ENCODE measurements at regions not wholly inside any gene's neighbourhood (a gene's known extent, or its start where the extent isn't known, plus 50 kb on each side); places are given as distances from the start of the nearest gene placed in this dataset.

- TF ChIP-seq, protein P1, sequence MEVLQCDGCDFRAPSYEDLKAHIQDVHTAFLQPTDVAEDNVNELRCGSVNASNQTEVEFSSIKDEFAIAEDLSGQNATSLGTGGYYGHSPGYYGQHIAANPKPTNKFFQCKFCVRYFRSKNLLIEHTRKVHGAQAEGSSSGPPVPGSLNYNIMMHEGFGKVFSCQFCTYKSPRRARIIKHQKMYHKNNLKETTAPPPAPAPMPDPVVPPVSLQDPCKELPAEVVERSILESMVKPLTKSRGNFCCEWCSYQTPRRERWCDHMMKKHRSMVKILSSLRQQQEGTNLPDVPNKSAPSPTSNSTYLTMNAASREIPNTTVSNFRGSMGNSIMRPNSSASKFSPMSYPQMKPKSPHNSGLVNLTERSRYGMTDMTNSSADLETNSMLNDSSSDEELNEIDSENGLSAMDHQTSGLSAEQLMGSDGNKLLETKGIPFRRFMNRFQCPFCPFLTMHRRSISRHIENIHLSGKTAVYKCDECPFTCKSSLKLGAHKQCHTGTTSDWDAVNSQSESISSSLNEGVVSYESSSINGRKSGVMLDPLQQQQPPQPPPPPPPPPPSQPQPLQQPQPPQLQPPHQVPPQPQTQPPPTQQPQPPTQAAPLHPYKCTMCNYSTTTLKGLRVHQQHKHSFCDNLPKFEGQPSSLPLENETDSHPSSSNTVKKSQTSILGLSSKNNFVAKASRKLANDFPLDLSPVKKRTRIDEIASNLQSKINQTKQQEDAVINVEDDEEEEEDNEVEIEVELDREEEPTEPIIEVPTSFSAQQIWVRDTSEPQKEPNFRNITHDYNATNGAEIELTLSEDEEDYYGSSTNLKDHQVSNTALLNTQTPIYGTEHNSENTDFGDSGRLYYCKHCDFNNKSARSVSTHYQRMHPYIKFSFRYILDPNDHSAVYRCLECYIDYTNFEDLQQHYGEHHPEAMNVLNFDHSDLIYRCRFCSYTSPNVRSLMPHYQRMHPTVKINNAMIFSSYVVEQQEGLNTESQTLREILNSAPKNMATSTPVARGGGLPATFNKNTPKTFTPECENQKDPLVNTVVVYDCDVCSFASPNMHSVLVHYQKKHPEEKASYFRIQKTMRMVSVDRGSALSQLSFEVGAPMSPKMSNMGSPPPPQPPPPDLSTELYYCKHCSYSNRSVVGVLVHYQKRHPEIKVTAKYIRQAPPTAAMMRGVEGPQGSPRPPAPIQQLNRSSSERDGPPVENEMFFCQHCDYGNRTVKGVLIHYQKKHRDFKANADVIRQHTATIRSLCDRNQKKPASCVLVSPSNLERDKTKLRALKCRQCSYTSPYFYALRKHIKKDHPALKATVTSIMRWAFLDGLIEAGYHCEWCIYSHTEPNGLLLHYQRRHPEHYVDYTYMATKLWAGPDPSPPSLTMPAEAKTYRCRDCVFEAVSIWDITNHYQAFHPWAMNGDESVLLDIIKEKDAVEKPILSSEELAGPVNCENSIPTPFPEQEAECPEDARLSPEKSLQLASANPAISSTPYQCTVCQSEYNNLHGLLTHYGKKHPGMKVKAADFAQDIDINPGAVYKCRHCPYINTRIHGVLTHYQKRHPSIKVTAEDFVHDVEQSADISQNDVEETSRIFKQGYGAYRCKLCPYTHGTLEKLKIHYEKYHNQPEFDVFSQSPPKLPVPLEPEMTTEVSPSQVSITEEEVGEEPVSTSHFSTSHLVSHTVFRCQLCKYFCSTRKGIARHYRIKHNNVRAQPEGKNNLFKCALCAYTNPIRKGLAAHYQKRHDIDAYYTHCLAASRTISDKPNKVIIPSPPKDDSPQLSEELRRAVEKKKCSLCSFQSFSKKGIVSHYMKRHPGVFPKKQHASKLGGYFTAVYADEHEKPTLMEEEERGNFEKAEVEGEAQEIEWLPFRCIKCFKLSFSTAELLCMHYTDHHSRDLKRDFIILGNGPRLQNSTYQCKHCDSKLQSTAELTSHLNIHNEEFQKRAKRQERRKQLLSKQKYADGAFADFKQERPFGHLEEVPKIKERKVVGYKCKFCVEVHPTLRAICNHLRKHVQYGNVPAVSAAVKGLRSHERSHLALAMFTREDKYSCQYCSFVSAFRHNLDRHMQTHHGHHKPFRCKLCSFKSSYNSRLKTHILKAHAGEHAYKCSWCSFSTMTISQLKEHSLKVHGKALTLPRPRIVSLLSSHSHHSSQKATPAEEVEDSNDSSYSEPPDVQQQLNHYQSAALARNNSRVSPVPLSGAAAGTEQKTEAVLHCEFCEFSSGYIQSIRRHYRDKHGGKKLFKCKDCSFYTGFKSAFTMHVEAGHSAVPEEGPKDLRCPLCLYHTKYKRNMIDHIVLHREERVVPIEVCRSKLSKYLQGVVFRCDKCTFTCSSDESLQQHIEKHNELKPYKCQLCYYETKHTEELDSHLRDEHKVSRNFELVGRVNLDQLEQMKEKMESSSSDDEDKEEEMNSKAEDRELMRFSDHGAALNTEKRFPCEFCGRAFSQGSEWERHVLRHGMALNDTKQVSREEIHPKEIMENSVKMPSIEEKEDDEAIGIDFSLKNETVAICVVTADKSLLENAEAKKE (CRISPR knock-in tag; IDR thresholded peaks at IDR 0.05) = no peak
These were observed 168.7 kb upstream of the RSPO3 start (continued) for GRCh38 chr6:126949786-126950185.

DNA sequence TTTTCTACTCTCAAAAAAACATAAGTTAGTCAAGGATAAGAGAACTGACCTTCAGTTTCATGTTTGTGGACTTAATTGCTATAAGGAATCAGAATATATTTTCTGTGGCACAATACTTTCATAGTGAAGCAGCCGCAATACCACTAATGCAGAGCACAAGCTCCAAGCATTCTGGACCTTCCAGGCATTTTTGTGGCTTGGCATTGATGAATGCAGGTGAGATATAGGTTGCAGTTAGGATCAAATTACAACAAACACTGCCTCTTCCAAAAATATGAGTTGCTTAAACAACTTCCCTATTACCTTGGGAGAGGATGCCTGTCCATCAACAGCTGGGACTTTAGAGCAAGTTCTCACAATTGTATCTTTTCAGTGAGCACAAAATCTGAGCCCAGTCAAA, 162.8 kb upstream of the RSPO3 start:
- TF ChIP-seq, protein P2, sequence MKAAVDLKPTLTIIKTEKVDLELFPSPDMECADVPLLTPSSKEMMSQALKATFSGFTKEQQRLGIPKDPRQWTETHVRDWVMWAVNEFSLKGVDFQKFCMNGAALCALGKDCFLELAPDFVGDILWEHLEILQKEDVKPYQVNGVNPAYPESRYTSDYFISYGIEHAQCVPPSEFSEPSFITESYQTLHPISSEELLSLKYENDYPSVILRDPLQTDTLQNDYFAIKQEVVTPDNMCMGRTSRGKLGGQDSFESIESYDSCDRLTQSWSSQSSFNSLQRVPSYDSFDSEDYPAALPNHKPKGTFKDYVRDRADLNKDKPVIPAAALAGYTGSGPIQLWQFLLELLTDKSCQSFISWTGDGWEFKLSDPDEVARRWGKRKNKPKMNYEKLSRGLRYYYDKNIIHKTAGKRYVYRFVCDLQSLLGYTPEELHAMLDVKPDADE (IDR thresholded peaks at IDR 0.05) = no peak
- TF ChIP-seq EZH2 (IDR thresholded peaks at IDR 0.05; ENCODE audit: low read depth, unreplicated experiment) = no peak
- TF ChIP-seq, protein P1 (CRISPR knock-in tag; IDR thresholded peaks at IDR 0.05) = no peak
- Mint-ChIP-seq H3K27me3 (ENCODE audit: insufficient read depth, low read depth, poor library complexity) (no peaks in the 10 kb centered on the region), H3K36me3 (ENCODE audit: low read depth) (no peaks in the 10 kb centered on the region), H3K9me3 (no peaks in the 10 kb centered on the region), H3K4me1 (no peaks in the 10 kb centered on the region), H3K27ac (no peak overlapping the region), H3K4me3 (no peak overlapping the region)
- Histone ChIP-seq H4K20me1 (replicated peaks; ENCODE audit: insufficient read depth) (no peaks in the 10 kb centered on the region), H3K79me2 (replicated peaks; ENCODE audit: insufficient read depth) (no peaks in the 10 kb centered on the region), H3K4me3 (no peak overlapping the region), H3K27ac (ENCODE audit: low read depth) (no peak overlapping the region), H3F3A (replicated peaks; ENCODE audit: low read depth) (no peaks in the 10 kb centered on the region), H3K27me3 (ENCODE audit: insufficient read depth) (no peaks in the 10 kb centered on the region), H3K4me2 (no peak overlapping the region), H3K4me1 (ENCODE audit: insufficient read depth) (no peaks in the 10 kb centered on the region), H2AFZ (no peak overlapping the region), H3K9me2 (ENCODE audit: insufficient read depth) (no peaks in the 10 kb centered on the region), H3K36me3 (ENCODE audit: insufficient read depth) (no peaks in the 10 kb centered on the region)
- DNase-seq (ENCODE audit: low spot score) (no peak), ATAC-seq (no peak)
